Upper lobe of left lung (tissue), 6 donors: ENCODE measurements at regions not wholly inside any gene's neighbourhood (a gene's known extent, or its start where the extent isn't known, plus 50 kb on each side); places are given as distances from the start of the nearest gene placed in this dataset.

Experiments used
- ATAC-seq, 2 donors: fragments of 200-7000 bp; cut with Tn5 transposase; one replicate each; pipeline ENCODE4 v1.9.1; 2022; ENCODE audit warnings: mild to moderate bottlenecking in 2 of 2, moderate library complexity in 2 of 2; ENCODE audit not compliant: low FRiP score in 2 of 2
- DNase-seq, 2 donors: peaks; one replicate each; pipeline ENCODE4 v3.0.0-alpha.2; 2019 to 2020
- H3K27ac ChIP-seq, 4 donors: fragments of 200-600 bp; sonication (generic); one replicate each; pipeline ENCODE4 v1.5.1; 2016 to 2019
- H3K27me3 ChIP-seq, 4 donors: fragments of 200-600 bp; sonication (generic); one replicate each; pipeline ENCODE4 v1.5.1; 2017 to 2019
- H3K36me3 ChIP-seq, 4 donors: fragments of 200-600 bp; sonication (generic); one replicate each; pipeline ENCODE4 v1.5.1; 2016 to 2019
- H3K4me1 ChIP-seq, 4 donors: fragments of 200-600 bp; sonication (generic); one replicate each; pipeline ENCODE4 v1.5.1; 2018 to 2019
- H3K4me3 ChIP-seq, 4 donors: fragments of 200-600 bp; sonication (generic); one replicate each; pipeline ENCODE4 v1.5.1; 2017 to 2019; ENCODE audit warnings: mild to moderate bottlenecking in 2 of 4, moderate library complexity in 1 of 4
- H3K9me3 ChIP-seq, 4 donors: fragments of 200-600 bp; sonication (generic); one replicate each; pipeline ENCODE4 v1.5.1; 2018 to 2019
- EP300 ChIP-seq, 4 donors: sonication (generic); formaldehyde crosslinking; IDR thresholded peaks; one replicate each; pipeline ENCODE4 v1.5.1; 2017; ENCODE audit warnings: antibody characterized with exemption in 4 of 4, control low read depth in 2 of 4
- POLR2A ChIP-seq, 4 donors: fragments of 450-650 bp; IDR thresholded peaks; one replicate each; pipeline ENCODE4 v1.5.1; 2016 to 2017; ENCODE audit warnings: antibody characterized with exemption in 4 of 4, mild to moderate bottlenecking in 2 of 4
- POLR2AphosphoS5 ChIP-seq, 2 donors: sonication (generic); formaldehyde crosslinking; IDR thresholded peaks; one replicate each; pipeline ENCODE4 v1.5.1; 2017; ENCODE audit warnings: antibody characterized with exemption in 2 of 2
- WGBS, 2 donors: methylation state at CpG; one replicate each; pipeline ENCODE4 v1.1.5; 2017 to 2018; 5-methylcytosine and 5-hydroxymethylcytosine counted together
- TF ChIP-seq, protein P1 (sequence below), 6 experiments: fragments of 450-650 bp in 4 of 6; fragments of 200-600 bp in 2 of 6; sonication (generic) in 2 of 6; IDR thresholded peaks; one replicate each; pipeline ENCODE4 v1.5.1; 2016 to 2019; ENCODE audit warnings: antibody characterized with exemption in 6 of 6
- donor health status: DM: no; HTN: no; CAD: no; lungs with moderate emphysema.
- donor health status: DM: no; HTN: yes; CAD: no; lungs with severe emphysema.

DNA sequence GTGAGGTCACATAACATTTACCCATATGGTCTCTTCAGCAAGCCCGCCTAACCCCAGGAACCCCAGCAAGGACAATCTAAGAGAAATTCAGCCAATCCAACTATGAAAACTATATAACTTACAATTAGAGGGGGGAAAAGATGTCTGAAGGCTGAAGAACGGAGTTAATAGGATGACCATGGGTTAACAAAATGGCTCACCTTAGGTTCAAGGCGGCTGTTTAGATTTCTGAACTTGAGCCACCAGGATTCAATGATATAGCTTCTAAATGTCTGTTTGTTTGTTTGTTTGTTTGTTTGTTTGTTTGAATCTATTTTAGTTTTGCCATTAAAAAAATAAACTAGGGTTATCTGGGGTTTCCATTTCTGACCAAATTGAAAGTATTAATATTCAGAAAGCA is 109.8 kb upstream of the ZC3H12C start:
- DNase-seq (no peak), ATAC-seq (no peak)
- Histone ChIP-seq H3K4me1 (no peaks in the 10 kb centered on the region), H3K36me3 (no peaks in the 10 kb centered on the region), H3K27ac (no peak overlapping the region), H3K9me3 (no peaks in the 10 kb centered on the region), H3K27me3 (no peaks in the 10 kb centered on the region), H3K4me3 (no peak overlapping the region)
- TF ChIP-seq POLR2A (IDR thresholded peaks at IDR 0.05) (no peak), EP300 (IDR thresholded peaks at IDR 0.05) (no peak), POLR2AphosphoS5 (IDR thresholded peaks at IDR 0.05) (no peak)
- TF ChIP-seq, protein P1, sequence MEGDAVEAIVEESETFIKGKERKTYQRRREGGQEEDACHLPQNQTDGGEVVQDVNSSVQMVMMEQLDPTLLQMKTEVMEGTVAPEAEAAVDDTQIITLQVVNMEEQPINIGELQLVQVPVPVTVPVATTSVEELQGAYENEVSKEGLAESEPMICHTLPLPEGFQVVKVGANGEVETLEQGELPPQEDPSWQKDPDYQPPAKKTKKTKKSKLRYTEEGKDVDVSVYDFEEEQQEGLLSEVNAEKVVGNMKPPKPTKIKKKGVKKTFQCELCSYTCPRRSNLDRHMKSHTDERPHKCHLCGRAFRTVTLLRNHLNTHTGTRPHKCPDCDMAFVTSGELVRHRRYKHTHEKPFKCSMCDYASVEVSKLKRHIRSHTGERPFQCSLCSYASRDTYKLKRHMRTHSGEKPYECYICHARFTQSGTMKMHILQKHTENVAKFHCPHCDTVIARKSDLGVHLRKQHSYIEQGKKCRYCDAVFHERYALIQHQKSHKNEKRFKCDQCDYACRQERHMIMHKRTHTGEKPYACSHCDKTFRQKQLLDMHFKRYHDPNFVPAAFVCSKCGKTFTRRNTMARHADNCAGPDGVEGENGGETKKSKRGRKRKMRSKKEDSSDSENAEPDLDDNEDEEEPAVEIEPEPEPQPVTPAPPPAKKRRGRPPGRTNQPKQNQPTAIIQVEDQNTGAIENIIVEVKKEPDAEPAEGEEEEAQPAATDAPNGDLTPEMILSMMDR (IDR thresholded peaks at IDR 0.05): no peak
- 97 to 100% methylated on average over 3 of the region's 3 CpGs for WGBS, 2 donors

DNA sequence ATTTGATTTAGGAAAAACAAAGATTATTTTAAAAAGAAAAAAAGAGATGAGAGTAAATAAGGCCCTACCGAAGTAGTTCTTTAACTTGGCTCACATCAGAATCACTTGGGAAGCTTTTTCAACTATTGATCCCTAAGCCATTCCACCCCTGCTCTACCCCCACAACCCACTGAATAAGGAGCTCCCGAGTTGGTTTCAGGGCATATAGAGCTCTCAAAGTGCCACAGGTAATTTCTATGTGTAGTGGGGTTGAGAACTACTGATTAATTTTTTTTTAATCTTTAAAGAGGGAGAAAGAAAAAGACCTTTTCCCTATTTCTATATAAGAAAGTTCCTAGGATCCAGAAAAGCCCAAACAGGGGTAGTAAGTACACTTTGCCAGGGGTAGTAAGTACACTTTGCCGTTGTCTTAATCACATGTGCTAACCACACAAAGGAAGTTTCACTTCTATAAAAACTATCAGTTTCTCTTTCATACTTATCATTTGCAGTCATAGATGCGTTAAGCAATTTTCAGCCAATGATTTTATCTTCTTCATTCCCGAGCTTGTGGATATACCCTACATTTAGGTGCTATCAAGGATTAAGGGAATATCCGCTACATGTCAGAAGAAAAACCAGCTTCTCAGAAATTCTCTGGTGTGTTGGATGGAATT is 108.4 kb upstream of the ZC3H12C start:
- peak in 1 of 2 donors; percentile 69 for ATAC-seq
- H3K36me3 ChIP-seq: no peaks in the 10 kb centered on the region
- H3K4me1 ChIP-seq: no peaks in the 10 kb centered on the region
- no peak for DNase-seq
- 62 to 66% methylated on average over 6 of the region's 6 CpGs for WGBS, 2 donors
- TF ChIP-seq POLR2A (IDR thresholded peaks at IDR 0.05) (no peak), EP300 (IDR thresholded peaks at IDR 0.05) (no peak), POLR2AphosphoS5 (IDR thresholded peaks at IDR 0.05) (no peak)
- TF ChIP-seq, protein P1 (IDR thresholded peaks at IDR 0.05): no peak
- H3K4me3 ChIP-seq: no peak overlapping the region
- H3K27me3 ChIP-seq: no peaks in the 10 kb centered on the region
- no peak overlapping the region for H3K27ac ChIP-seq
- H3K9me3 ChIP-seq: no peaks in the 10 kb centered on the region

DNA sequence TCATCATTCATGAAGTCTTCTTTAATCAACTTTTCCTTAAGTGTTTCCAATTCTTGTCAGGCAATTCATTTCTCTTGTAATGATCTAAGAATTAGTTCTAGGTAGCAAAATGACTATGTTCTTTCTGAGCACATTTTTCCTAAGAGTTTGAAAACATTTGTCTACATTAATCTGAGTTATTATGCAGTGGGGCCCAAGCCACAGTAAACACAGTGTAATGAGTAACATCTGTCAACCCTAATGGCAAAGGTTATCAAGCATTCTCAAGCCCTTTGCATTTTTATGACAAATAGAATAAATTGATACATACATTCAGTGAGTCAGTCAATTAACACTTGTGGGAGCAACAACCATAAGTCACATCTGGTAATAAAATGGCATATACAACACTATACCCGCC is 106.7 kb upstream of the ZC3H12C start:
- TF ChIP-seq EP300 (IDR thresholded peaks at IDR 0.05) (no peak), POLR2A (IDR thresholded peaks at IDR 0.05) (no peak), POLR2AphosphoS5 (IDR thresholded peaks at IDR 0.05) (no peak)
- TF ChIP-seq, protein P1 (IDR thresholded peaks at IDR 0.05): no peak
- 90 to 100% methylated on average over 1 of the region's 1 CpG for WGBS, 2 donors
- Histone ChIP-seq H3K4me1 (no peaks in the 10 kb centered on the region), H3K9me3 (no peaks in the 10 kb centered on the region), H3K4me3 (no peak overlapping the region), H3K36me3 (no peaks in the 10 kb centered on the region), H3K27me3 (no peaks in the 10 kb centered on the region), H3K27ac (no peak overlapping the region)
- no peak for DNase-seq
- ATAC-seq: no peak

DNA sequence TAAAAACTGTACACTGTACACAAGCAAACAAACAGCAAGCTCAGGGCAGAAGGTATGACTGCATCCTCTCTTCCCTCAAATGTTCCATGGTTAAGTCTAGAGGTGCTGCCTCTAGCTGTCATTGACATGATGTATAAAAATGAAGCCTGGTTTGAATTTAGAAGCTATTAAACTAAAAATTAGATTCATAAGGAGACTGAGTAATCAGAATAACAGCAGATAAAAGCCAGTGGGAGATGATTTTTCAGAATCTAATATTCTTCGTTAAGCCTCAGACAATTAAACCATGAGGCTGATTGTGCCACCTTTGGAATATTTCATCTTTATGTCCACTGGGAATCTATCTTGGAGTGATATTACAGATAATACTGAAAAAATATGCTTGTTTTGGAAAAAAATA is 101.4 kb upstream of the ZC3H12C start:
- H3K36me3 ChIP-seq: no peaks in the 10 kb centered on the region
- 97 to 100% methylated on average over 1 of the region's 1 CpG for WGBS, 2 donors
- no peak for DNase-seq
- TF ChIP-seq POLR2AphosphoS5 (IDR thresholded peaks at IDR 0.05) (no peak), POLR2A (IDR thresholded peaks at IDR 0.05) (no peak), EP300 (IDR thresholded peaks at IDR 0.05) (no peak)
- TF ChIP-seq, protein P1 (IDR thresholded peaks at IDR 0.05): no peak
- no peak for ATAC-seq
- no peaks in the 10 kb centered on the region for H3K27me3 ChIP-seq
- no peaks in the 10 kb centered on the region for H3K4me1 ChIP-seq
- no peak overlapping the region for H3K27ac ChIP-seq
- no peak overlapping the region for H3K4me3 ChIP-seq
- H3K9me3 ChIP-seq: no peaks in the 10 kb centered on the region

DNA sequence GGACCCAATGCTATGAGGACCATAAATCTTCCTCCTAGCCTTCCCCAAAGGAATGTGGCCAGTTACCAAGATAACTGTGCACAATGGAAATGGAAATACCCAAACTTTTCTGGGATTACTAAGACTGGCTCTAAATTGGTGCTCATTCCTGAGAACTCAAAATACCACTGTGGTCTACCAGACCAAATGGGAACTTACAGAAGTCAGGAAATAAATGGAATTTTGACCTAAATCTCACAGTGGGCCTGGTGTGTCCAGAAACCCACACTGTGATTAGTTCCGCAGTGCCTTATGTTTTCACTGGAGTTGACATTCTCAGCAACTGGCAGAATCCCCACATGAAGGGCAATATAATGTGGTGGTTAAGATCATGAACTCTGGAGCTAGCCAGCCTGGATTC is 99.4 kb upstream of the ZC3H12C start:
- H3K4me1 ChIP-seq: no peaks in the 10 kb centered on the region
- no peak overlapping the region for H3K27ac ChIP-seq
- no peaks in the 10 kb centered on the region for H3K36me3 ChIP-seq
- no peaks in the 10 kb centered on the region for H3K27me3 ChIP-seq
- H3K4me3 ChIP-seq: no peak overlapping the region
- TF ChIP-seq, protein P1 (IDR thresholded peaks at IDR 0.05): no peak
- no peak for TF ChIP-seq EP300 (IDR thresholded peaks at IDR 0.05)
- no peak for TF ChIP-seq POLR2AphosphoS5 (IDR thresholded peaks at IDR 0.05)
- TF ChIP-seq POLR2A (IDR thresholded peaks at IDR 0.05): no peak
- DNase-seq: no peak
- 100% methylated on average over 1 of the region's 1 CpG for WGBS, 2 donors
- ATAC-seq: no peak
- no peaks in the 10 kb centered on the region for H3K9me3 ChIP-seq
